ENCODE measurements at regions not wholly inside any gene's neighbourhood (a gene's known extent, or its start where the extent isn't known, plus 50 kb on each side); places are given as distances from the start of the nearest gene placed in this dataset.

DNA sequence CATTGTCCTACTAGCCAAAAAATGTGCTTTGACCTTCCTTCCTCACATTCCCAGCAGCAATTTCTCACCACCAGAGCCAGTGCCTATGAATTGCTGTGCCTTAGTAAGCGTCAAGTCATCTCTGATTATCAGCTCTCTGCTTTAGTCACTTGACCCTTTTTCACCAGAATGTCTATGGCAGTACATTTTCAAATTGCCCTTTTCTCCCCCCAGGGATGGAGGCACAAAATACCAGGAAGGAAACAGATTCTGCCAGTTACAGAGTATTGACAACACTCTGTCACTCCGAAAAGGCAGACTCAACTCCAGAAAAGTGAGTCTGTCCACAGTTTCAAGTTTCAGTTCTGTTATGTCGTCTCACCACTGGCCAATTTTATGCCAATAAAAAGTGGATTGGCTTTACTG lies 167.4 kb downstream of the TNFSF18 start:
- H3K27me3 ChIP-seq (ENCODE audit: control insufficient read depth, low read length) = 0 out of 2 replicates have a peak, but pooled peaks cover 2% of the 10 kb centered on the region
- H3K27ac ChIP-seq (ENCODE audit: low read depth, low read length) = no peak overlapping the region
- H3K36me3 ChIP-seq (ENCODE audit: control insufficient read depth, low read length) = no peaks in the 10 kb centered on the region

DNA sequence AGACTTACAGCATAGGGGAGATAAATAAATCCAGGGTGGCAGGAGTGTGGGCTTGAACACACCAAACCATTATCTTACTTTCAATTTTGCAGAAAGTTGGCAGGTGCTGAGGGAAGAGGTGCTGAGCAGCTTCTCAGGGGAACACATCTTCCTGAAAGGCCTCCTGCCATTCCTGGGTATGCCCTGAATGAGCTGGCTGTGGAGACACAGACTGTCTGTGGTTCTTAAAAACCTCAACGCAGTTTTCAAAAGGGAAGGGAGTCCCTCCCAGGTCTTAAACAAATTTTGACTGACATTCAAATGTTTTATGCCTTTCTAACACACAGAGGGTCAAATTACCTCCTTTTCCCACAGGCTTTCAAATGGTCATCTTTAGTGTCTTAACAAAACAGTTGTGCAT lies 166.9 kb downstream of the TNFSF18 start:
- Histone ChIP-seq H3K27me3 (ENCODE audit: control insufficient read depth, low read length) (0 out of 2 replicates have a peak, but pooled peaks cover 2% of the 10 kb centered on the region), H3K4me2 (ENCODE audit: low read length) (no peak overlapping the region), H3K4me3 (ENCODE audit: low read length) (no peak overlapping the region), H3K9me2 (replicated peaks; ENCODE audit: control insufficient read depth, low read length) (no peaks in the 10 kb centered on the region), H3K79me2 (ENCODE audit: control insufficient read depth, low read length) (no peaks in the 10 kb centered on the region), H3K4me1 (ENCODE audit: control insufficient read depth, low read length) (no peaks in the 10 kb centered on the region), H3K27ac (ENCODE audit: low read depth, low read length) (no peak overlapping the region), H4K20me1 (ENCODE audit: control insufficient read depth, insufficient read depth, low read depth, low read length) (no peaks in the 10 kb centered on the region), H3F3A (ENCODE audit: control insufficient read depth, insufficient read depth) (no peaks in the 10 kb centered on the region), H3K9me3 (ENCODE audit: control insufficient read depth, insufficient read depth, low read length) (no peaks in the 10 kb centered on the region), H3K36me3 (ENCODE audit: control insufficient read depth, low read length) (no peaks in the 10 kb centered on the region)
- no peak for TF ChIP-seq EZH2phosphoT487 (IDR thresholded peaks at IDR 0.05; ENCODE audit: borderline replicate concordance, low read length)
- TF ChIP-seq, protein P1, sequence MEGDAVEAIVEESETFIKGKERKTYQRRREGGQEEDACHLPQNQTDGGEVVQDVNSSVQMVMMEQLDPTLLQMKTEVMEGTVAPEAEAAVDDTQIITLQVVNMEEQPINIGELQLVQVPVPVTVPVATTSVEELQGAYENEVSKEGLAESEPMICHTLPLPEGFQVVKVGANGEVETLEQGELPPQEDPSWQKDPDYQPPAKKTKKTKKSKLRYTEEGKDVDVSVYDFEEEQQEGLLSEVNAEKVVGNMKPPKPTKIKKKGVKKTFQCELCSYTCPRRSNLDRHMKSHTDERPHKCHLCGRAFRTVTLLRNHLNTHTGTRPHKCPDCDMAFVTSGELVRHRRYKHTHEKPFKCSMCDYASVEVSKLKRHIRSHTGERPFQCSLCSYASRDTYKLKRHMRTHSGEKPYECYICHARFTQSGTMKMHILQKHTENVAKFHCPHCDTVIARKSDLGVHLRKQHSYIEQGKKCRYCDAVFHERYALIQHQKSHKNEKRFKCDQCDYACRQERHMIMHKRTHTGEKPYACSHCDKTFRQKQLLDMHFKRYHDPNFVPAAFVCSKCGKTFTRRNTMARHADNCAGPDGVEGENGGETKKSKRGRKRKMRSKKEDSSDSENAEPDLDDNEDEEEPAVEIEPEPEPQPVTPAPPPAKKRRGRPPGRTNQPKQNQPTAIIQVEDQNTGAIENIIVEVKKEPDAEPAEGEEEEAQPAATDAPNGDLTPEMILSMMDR (IDR thresholded peaks at IDR 0.05; ENCODE audit: low read depth, low read length, poor library complexity, severe bottlenecking) = no peak

More for the DNA sequence above, 167.4 kb downstream of the TNFSF18 start:
- H3K79me2 ChIP-seq (ENCODE audit: control insufficient read depth, low read length) = no peaks in the 10 kb centered on the region
- H3K4me2 ChIP-seq (ENCODE audit: low read length) = no peak overlapping the region
- no peak overlapping the region for H3K4me3 ChIP-seq (ENCODE audit: low read length)
- no peaks in the 10 kb centered on the region for H3K4me1 ChIP-seq (ENCODE audit: control insufficient read depth, low read length)
- TF ChIP-seq, protein P1 (IDR thresholded peaks at IDR 0.05; ENCODE audit: low read depth, low read length, poor library complexity, severe bottlenecking) = no peak
- no peak for TF ChIP-seq EZH2phosphoT487 (IDR thresholded peaks at IDR 0.05; ENCODE audit: borderline replicate concordance, low read length)
- no peaks in the 10 kb centered on the region for H3K9me2 ChIP-seq (replicated peaks; ENCODE audit: control insufficient read depth, low read length)
- no peaks in the 10 kb centered on the region for H3K9me3 ChIP-seq (ENCODE audit: control insufficient read depth, insufficient read depth, low read length)
- no peaks in the 10 kb centered on the region for H4K20me1 ChIP-seq (ENCODE audit: control insufficient read depth, insufficient read depth, low read depth, low read length)
- H3F3A ChIP-seq (ENCODE audit: control insufficient read depth, insufficient read depth) = no peaks in the 10 kb centered on the region

DNA sequence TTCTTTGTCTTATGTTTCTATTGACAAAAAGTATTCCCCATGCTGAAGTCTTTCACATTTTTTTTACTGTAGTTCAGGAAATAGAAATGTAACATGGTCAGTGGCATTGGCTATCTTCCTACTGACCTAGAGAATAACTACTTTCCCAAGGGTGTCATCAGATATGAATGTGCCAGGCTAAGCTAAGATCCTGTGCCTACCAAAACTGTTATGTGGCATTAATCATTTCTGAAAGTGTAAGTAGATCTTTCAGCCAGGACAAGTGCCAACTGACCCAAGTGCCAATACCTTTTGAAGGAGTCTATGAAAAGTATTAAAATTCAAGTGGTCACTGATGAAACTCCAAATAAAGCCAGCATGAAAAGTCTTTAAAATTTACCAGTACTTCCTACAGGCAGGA lies 165.3 kb downstream of the TNFSF18 start:
- Histone ChIP-seq H3K4me3 (ENCODE audit: low read length) (no peak overlapping the region), H3K27ac (ENCODE audit: low read depth, low read length) (no peak overlapping the region), H3K79me2 (ENCODE audit: control insufficient read depth, low read length) (no peaks in the 10 kb centered on the region), H3K4me1 (ENCODE audit: control insufficient read depth, low read length) (no peaks in the 10 kb centered on the region), H3K4me2 (ENCODE audit: low read length) (no peak overlapping the region), H3F3A (ENCODE audit: control insufficient read depth, insufficient read depth) (no peaks in the 10 kb centered on the region), H3K27me3 (ENCODE audit: control insufficient read depth, low read length) (0 out of 2 replicates have a peak, but pooled peaks cover 2% of the 10 kb centered on the region), H3K9me2 (replicated peaks; ENCODE audit: control insufficient read depth, low read length) (no peaks in the 10 kb centered on the region), H3K36me3 (ENCODE audit: control insufficient read depth, low read length) (no peaks in the 10 kb centered on the region), H4K20me1 (ENCODE audit: control insufficient read depth, insufficient read depth, low read depth, low read length) (no peaks in the 10 kb centered on the region), H3K9me3 (ENCODE audit: control insufficient read depth, insufficient read depth, low read length) (no peaks in the 10 kb centered on the region)
- TF ChIP-seq, protein P1 (IDR thresholded peaks at IDR 0.05; ENCODE audit: low read depth, low read length, poor library complexity, severe bottlenecking) = no peak
- TF ChIP-seq EZH2phosphoT487 (IDR thresholded peaks at IDR 0.05; ENCODE audit: borderline replicate concordance, low read length) = no peak
